MCF 10A (cell line): ENCODE measurements at regions not wholly inside any gene's neighbourhood (a gene's known extent, or its start where the extent isn't known, plus 50 kb on each side); places are given as distances from the start of the nearest gene placed in this dataset.

Experiments
- BruUV-seq: library from RNA; stranded (reverse); fragments of 400-500 nt; replicated peaks from 2 replicates; lab custom pipeline; 2021; lab: Mats Ljungman, UMichigan
- CTCF ChIA-PET: fragments of 300-600 bp; sonication (Branson Sonifier 250); formaldehyde crosslinking; extraction: SDS; loops from one replicate; lab custom pipeline; 2021; ENCODE audit warnings: antibody characterized with exemption, inconsistent platforms; lab: Yijun Ruan, JAX
- POLR2A ChIA-PET: fragments of 300-600, 350-650 bp; sonication (Branson Sonifier 250); formaldehyde crosslinking; extraction: SDS; loops from one replicate; lab custom pipeline; 2020; ENCODE audit warnings: antibody characterized with exemption, inconsistent platforms; lab: Yijun Ruan, JAX
- DNase-seq: peaks from one replicate; pipeline ENCODE4 v3.0.0-alpha.2; 2018; ENCODE audit not compliant: unreplicated experiment
- H3K27ac Mint-ChIP-seq: one replicate; pipeline ENCODE4 v1.8.0; 2022; ENCODE audit warnings: mild to moderate bottlenecking, low read depth, mixed read lengths; ENCODE audit not compliant: unreplicated experiment
- H3K27me3 Mint-ChIP-seq: one replicate; pipeline ENCODE4 v1.8.0; 2022; ENCODE audit warnings: mixed read lengths; ENCODE audit not compliant: insufficient read depth, unreplicated experiment
- H3K36me3 Mint-ChIP-seq: one replicate; pipeline ENCODE4 v1.8.0; 2022; ENCODE audit warnings: mild to moderate bottlenecking, moderate library complexity, mixed read lengths; ENCODE audit not compliant: insufficient read depth, unreplicated experiment
- H3K4me1 Mint-ChIP-seq: one replicate; pipeline ENCODE4 v1.8.0; 2022; ENCODE audit warnings: mixed read lengths; ENCODE audit not compliant: insufficient read depth, unreplicated experiment
- H3K4me3 Mint-ChIP-seq: one replicate; pipeline ENCODE4 v1.8.0; 2022; ENCODE audit warnings: mild to moderate bottlenecking, moderate library complexity, mixed read lengths; ENCODE audit not compliant: unreplicated experiment
- H3K9me3 Mint-ChIP-seq: one replicate; pipeline ENCODE4 v1.8.0; 2022; ENCODE audit warnings: mixed read lengths; ENCODE audit not compliant: unreplicated experiment
- intact Hi-C: fragments of 100-400 bp; cut with micrococcal nuclease; formaldehyde crosslinking; loops from 2 replicates; pipeline ENCODE4 v1.14.1; 2022
- TF ChIP-seq, protein P1 (sequence below): fragments of 200-600 bp; IDR thresholded peaks from one replicate; pipeline ENCODE4 v1.8.0; 2022; ENCODE audit warnings: antibody characterized with exemption, mild to moderate bottlenecking; ENCODE audit not compliant: unreplicated experiment

DNA sequence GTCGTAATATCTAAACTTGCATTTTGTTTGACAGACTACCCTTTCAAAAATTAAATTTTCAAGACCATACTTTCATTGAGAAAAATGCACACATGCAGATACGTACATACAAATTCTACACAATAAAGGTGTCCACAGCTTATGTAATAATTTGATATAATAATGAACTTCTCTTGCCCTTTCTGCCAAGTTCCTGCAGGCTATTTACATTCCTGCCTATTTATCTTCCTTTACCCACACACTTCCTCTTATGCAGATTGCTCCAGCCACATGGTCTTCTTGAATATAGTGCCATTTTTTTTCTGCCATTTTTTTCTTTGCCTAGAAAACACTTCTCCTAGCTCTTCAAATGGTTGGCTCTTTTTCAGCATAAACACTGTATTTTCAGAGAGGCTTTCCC is 826.9 kb upstream of the CDH8 start:
- CTCF ChIA-PET, result no interaction called here

DNA sequence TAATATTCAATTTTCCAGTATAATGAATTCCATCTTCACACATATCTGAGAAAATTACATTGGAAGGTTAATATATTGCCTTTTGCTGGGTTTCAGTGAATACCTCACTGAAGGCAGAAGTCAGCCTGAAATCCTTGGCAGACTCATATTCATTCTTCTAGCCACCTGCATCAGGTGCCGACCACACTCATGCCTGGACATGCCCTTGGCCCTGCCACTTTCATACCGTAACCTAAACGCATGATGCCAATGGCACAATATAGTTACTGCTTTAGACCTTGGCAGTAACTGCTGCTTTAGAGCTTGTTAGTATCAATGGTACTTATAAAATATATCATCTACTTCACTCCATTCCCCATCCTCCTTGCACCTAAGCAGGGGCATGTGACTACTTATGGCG is 817.6 kb upstream of the CDH8 start:
- intact Hi-C loops, result no loop called here
- POLR2A ChIA-PET, result no interaction called here
- H3K27ac Mint-ChIP-seq, result no peak overlapping the region
- H3K4me1 Mint-ChIP-seq, result no peaks in the 10 kb centered on the region
- H3K4me3 Mint-ChIP-seq, result no peak overlapping the region
- H3K36me3 Mint-ChIP-seq, result no peaks in the 10 kb centered on the region
- no TSS peak for BruUV-seq
- peaks cover 8% of the 10 kb centered on the region for H3K9me3 Mint-ChIP-seq
- CTCF ChIA-PET, result no interaction called here
- peak; percentile 35 for DNase-seq
- TF ChIP-seq, protein P1, sequence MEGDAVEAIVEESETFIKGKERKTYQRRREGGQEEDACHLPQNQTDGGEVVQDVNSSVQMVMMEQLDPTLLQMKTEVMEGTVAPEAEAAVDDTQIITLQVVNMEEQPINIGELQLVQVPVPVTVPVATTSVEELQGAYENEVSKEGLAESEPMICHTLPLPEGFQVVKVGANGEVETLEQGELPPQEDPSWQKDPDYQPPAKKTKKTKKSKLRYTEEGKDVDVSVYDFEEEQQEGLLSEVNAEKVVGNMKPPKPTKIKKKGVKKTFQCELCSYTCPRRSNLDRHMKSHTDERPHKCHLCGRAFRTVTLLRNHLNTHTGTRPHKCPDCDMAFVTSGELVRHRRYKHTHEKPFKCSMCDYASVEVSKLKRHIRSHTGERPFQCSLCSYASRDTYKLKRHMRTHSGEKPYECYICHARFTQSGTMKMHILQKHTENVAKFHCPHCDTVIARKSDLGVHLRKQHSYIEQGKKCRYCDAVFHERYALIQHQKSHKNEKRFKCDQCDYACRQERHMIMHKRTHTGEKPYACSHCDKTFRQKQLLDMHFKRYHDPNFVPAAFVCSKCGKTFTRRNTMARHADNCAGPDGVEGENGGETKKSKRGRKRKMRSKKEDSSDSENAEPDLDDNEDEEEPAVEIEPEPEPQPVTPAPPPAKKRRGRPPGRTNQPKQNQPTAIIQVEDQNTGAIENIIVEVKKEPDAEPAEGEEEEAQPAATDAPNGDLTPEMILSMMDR, result no peak
- H3K27me3 Mint-ChIP-seq, result peaks cover 11% of the 10 kb centered on the region

More for the DNA sequence above, 826.9 kb upstream of the CDH8 start:
- BruUV-seq, result no TSS peak
- H3K27me3 Mint-ChIP-seq, result no peaks in the 10 kb centered on the region
- no peaks in the 10 kb centered on the region for H3K4me1 Mint-ChIP-seq
- POLR2A ChIA-PET, result no interaction called here
- H3K36me3 Mint-ChIP-seq, result no peaks in the 10 kb centered on the region
- H3K4me3 Mint-ChIP-seq, result no peak overlapping the region
- TF ChIP-seq, protein P1, result no peak
- intact Hi-C loops, result no loop called here
- DNase-seq, result no peak
- H3K9me3 Mint-ChIP-seq, result peaks cover 7% of the 10 kb centered on the region
- H3K27ac Mint-ChIP-seq, result no peak overlapping the region

DNA sequence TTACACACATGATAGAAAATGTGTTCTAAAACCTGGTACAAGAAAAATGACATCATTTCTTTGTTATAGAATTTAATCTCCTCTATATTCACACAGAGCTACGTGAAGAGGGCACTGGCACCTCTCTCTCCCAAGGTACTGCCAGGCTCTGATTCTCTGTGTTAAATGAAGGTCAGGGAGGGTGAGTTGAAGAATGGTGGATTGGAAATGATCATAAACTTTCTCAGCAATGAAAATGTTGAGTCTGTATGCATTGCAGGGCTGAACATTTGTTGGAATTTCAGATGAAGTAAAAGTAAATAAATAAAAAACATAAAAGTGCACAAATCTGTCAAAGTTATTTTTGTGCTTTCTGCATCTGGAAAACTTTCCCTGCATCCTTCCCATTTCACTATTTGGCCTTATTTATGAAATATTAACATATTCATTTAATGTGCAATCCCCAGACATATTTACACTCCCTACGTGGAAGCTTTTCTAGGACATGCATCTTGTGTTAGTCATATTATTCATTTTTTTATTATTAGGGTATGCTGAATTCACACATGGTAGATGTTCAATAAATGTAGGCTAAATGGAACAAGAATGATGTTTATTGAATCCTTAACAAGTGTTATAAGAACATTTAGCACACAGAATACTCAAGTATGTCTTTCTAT is 810.3 kb upstream of the CDH8 start:
- peaks cover 8% of the 10 kb centered on the region for H3K9me3 Mint-ChIP-seq
- no TSS peak for BruUV-seq
- DNase-seq, result no peak
- TF ChIP-seq, protein P1, result no peak
- intact Hi-C loops, result no loop called here
- H3K4me1 Mint-ChIP-seq, result no peaks in the 10 kb centered on the region
- H3K36me3 Mint-ChIP-seq, result no peaks in the 10 kb centered on the region
- H3K27ac Mint-ChIP-seq, result no peak overlapping the region
- no peak overlapping the region for H3K4me3 Mint-ChIP-seq
- ChIA-PET POLR2A (no interaction called here), CTCF (no interaction called here)
- H3K27me3 Mint-ChIP-seq, result peaks cover 10% of the 10 kb centered on the region

DNA sequence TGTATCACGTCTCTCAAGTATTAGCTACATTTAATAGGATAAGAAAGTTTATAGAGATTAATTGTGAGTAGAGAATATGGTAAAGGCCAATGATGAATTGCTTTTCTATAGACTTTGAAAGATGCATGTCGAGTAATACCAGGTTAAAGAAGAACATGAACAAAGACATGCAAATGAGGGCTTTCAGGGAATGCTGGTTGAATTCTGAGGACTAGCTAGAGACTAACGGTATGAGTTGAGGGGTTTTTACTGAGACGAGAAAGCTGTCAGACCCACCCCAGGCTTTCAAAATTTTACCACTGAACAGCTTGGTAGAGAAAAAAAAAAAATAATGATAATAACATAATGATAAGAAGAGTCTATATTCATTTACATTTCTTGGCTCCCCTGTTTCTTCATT is 796.0 kb upstream of the CDH8 start:
- no peaks in the 10 kb centered on the region for H3K4me1 Mint-ChIP-seq
- no peaks in the 10 kb centered on the region for H3K36me3 Mint-ChIP-seq
- TF ChIP-seq, protein P1, result no peak
- peaks cover 22% of the 10 kb centered on the region for H3K9me3 Mint-ChIP-seq
- ChIA-PET CTCF (interaction anchor here (0.6 to 0.9 kb wide), 3 partner anchors 12 to 479 kb away, joined by 3 to 5 read pairs (median 3); no protein-coding TSS in a partner anchor), POLR2A (interaction anchor here (0.6 kb wide), 1 partner anchor 15 kb away, joined by 4 read pairs; no protein-coding TSS in a partner anchor)
- no peak overlapping the region for H3K27ac Mint-ChIP-seq
- no TSS peak for BruUV-seq
- H3K4me3 Mint-ChIP-seq, result no peak overlapping the region
- no peaks in the 10 kb centered on the region for H3K27me3 Mint-ChIP-seq
- intact Hi-C loops, result no loop called here
- no peak for DNase-seq
